ENCODE measurements at regions not wholly inside any gene's neighbourhood (a gene's known extent, or its start where the extent isn't known, plus 50 kb on each side); places are given as distances from the start of the nearest gene placed in this dataset.

DNA sequence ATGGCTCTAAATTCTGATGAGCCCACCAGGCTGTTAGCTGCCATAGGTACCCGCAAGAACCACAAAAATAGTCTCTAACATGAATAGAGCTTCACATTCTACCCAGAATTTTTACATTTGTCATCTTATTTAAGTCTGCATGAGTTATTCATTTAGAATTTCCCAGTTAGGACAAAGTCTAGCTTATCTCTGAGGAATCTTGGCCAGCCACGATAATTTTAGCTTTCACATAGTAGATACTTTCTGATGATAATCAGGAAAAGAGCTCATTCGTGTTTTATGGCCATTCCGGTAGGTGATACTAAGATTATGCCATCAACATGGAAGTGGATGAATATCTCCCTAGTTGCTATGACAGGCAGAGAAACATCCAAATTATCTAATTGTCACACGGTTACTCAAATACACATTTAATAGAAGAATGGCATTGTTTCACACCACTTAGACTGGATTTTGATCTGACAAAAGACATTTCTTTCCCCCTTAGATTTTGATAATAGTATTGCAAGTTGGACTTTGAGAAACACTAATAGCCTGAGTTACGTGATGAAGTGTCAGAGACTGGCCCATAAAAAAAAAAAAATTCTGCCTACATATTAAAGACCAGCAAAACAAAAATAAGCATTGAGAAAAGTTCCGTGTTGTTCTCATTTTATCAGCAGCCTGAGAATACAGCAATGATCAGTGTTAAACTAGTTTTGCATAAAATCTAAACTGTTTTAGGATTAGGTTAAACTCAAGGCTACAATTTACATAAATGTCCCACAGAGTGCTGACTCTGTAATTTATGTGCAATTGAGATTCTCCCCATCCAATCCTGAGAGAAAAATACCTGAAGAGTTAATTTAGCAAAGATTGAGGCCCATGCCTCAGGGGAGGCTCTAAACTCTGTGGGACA lies 397.5 kb upstream of the ARID1B start:
- H3K9me3 ChIP-seq (ENCODE audit: control insufficient read depth, low read depth, low read length): no peaks in the 10 kb centered on the region
- no peak overlapping the region for H3K27ac ChIP-seq (ENCODE audit: low read length)
- no peaks in the 10 kb centered on the region for H3K36me3 ChIP-seq (ENCODE audit: control insufficient read depth, low read depth, low read length)
- H3K9ac ChIP-seq (ENCODE audit: low read length): no peak overlapping the region
- no peaks in the 10 kb centered on the region for H3K4me1 ChIP-seq (ENCODE audit: control insufficient read depth, low read depth, low read length)
- no peak overlapping the region for H3K4me3 ChIP-seq (ENCODE audit: low read length)
- H3K27me3 ChIP-seq (ENCODE audit: control insufficient read depth, insufficient read depth, low read length): no peaks in the 10 kb centered on the region

DNA sequence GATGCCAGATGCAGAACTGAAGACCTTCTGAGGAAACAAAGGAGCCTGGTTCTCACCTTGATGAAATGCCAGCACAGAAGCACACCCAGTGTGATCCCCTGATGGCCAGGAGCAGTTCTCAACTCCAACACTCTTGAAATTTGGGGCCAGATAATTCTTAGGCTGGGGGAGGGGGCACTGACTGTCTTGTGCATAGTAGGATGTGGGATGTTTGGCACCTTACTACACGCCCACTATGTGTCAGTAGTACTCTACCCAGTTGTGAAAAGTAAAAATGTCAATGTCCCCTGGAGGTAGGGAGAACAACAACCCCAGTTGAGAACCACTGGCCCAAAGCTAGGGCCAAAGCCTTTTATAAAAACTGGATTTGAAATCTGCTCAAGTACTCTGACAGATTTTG lies 398.3 kb upstream of the ARID1B start:
- Histone ChIP-seq H3K27ac (ENCODE audit: low read length) (no peak overlapping the region), H3K36me3 (ENCODE audit: control insufficient read depth, low read depth, low read length) (no peaks in the 10 kb centered on the region)

DNA sequence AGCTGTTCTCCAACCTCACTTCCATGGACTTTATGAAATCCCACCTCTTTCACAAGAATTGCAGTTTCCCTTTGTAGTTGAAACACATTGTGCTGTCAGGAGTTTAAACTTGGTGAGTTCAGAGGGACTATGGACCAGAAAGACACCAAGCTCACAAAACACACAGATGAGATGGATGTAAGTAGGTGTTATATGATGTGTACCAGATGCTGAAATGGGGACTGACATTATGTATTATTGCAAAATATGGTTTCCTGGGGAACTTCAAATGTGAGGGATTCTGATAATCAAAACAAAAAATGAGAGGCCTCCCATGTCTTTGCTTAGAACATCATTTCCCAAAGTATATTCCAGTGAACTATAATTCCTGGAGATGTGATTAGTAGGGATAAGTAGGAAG lies 401.1 kb upstream of the ARID1B start:
- no peaks in the 10 kb centered on the region for H3K4me1 ChIP-seq (ENCODE audit: control insufficient read depth, low read depth, low read length)
- no peaks in the 10 kb centered on the region for H3K9me3 ChIP-seq (ENCODE audit: control insufficient read depth, low read depth, low read length)
- no peak overlapping the region for H3K4me3 ChIP-seq (ENCODE audit: low read length)
- H3K9ac ChIP-seq (ENCODE audit: low read length): no peak overlapping the region
- H3K27me3 ChIP-seq (ENCODE audit: control insufficient read depth, insufficient read depth, low read length): no peaks in the 10 kb centered on the region
- no peak overlapping the region for H3K27ac ChIP-seq (ENCODE audit: low read length)
- H3K36me3 ChIP-seq (ENCODE audit: control insufficient read depth, low read depth, low read length): no peaks in the 10 kb centered on the region

More for the DNA sequence above, 398.3 kb upstream of the ARID1B start:
- Histone ChIP-seq H3K4me1 (ENCODE audit: control insufficient read depth, low read depth, low read length) (no peaks in the 10 kb centered on the region), H3K9ac (ENCODE audit: low read length) (no peak overlapping the region), H3K9me3 (ENCODE audit: control insufficient read depth, low read depth, low read length) (no peaks in the 10 kb centered on the region), H3K4me3 (ENCODE audit: low read length) (no peak overlapping the region), H3K27me3 (ENCODE audit: control insufficient read depth, insufficient read depth, low read length) (no peaks in the 10 kb centered on the region)

DNA sequence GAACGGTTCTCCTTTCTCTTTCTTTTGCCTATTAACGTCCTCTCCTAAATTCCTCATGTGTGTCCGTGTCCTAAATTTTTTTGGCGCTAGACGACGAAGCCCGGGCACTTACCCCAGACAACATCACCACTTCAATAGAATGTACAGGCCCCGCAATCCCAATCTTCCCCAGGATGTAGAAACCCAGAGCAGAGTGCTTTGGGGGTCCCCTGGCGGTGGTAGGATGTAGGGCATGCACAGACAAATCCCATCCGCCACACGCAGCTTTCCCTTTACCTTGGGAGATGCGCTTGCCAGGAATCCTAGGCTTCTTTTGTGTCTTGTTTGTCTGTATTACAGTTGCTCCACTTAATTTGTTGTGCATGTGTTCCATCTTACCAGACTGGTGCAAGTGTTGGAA lies 417.3 kb upstream of the ARID1B start:
- Histone ChIP-seq H3K27me3 (ENCODE audit: control insufficient read depth, insufficient read depth, low read length) (no peaks in the 10 kb centered on the region), H3K9ac (ENCODE audit: low read length) (no peak overlapping the region), H3K36me3 (ENCODE audit: control insufficient read depth, low read depth, low read length) (no peaks in the 10 kb centered on the region), H3K4me1 (ENCODE audit: control insufficient read depth, low read depth, low read length) (no peaks in the 10 kb centered on the region), H3K9me3 (ENCODE audit: control insufficient read depth, low read depth, low read length) (no peaks in the 10 kb centered on the region), H3K27ac (ENCODE audit: low read length) (no peak overlapping the region), H3K4me3 (ENCODE audit: low read length) (no peak overlapping the region)

DNA sequence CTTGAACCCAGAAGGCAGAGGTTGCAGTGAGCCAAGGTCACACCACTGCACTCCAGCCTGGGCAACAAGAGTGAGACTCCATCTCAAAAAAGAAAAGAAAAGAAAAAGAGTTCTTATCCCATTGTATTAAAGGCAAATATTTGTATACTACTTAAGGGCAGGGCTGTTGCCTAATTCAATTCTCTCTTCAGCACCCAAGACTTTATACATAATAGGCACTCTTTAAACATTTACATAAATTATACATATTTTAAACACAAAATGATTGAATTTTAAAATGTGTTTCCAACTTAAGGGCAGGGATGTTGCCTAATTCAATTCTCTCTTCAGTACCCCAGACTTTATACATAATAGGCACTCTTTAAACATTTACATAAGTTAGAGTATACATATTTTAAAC lies 424.3 kb upstream of the ARID1B start:
- H3K9ac ChIP-seq (ENCODE audit: low read length): no peak overlapping the region
- H3K4me3 ChIP-seq (ENCODE audit: low read length): no peak overlapping the region
- H3K36me3 ChIP-seq (ENCODE audit: control insufficient read depth, low read depth, low read length): no peaks in the 10 kb centered on the region
- no peaks in the 10 kb centered on the region for H3K4me1 ChIP-seq (ENCODE audit: control insufficient read depth, low read depth, low read length)
- no peaks in the 10 kb centered on the region for H3K27me3 ChIP-seq (ENCODE audit: control insufficient read depth, insufficient read depth, low read length)
- H3K9me3 ChIP-seq (ENCODE audit: control insufficient read depth, low read depth, low read length): no peaks in the 10 kb centered on the region
- H3K27ac ChIP-seq (ENCODE audit: low read length): no peak overlapping the region

DNA sequence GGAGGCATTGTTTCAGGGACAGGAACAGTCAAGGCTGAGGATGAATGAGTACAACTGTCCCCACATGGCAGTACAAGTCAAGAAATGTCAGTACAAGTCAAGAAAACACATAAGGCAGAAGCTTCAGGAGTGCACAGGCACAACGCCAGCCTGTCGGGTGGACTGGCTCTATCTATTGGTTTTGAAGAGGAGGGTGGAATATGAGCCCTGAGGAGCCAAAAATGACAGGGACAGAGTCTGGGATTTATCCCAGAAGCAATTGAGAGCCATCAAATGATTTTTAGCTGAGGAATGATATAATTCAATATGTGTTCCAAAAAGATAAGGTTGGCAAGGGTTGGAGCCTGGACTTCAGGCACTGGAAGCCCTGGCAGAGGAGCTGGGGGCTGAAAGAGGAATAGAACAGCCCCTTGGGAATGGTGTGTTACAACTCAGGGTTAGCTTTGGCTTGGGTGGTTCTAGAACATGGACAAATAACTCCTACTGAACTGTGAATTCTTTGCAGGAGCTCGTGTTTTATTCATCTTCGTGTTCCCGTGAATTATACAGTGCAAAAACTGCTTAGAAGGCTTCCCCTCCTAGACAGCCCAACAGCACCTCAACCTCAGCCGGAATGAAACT lies 425.7 kb upstream of the ARID1B start:
- Histone ChIP-seq H3K27me3 (ENCODE audit: control insufficient read depth, insufficient read depth, low read length) (no peaks in the 10 kb centered on the region), H3K4me1 (ENCODE audit: control insufficient read depth, low read depth, low read length) (no peaks in the 10 kb centered on the region), H3K9ac (ENCODE audit: low read length) (no peak overlapping the region), H3K27ac (ENCODE audit: low read length) (no peak overlapping the region), H3K9me3 (ENCODE audit: control insufficient read depth, low read depth, low read length) (no peaks in the 10 kb centered on the region), H3K36me3 (ENCODE audit: control insufficient read depth, low read depth, low read length) (no peaks in the 10 kb centered on the region), H3K4me3 (ENCODE audit: low read length) (no peak overlapping the region)

DNA sequence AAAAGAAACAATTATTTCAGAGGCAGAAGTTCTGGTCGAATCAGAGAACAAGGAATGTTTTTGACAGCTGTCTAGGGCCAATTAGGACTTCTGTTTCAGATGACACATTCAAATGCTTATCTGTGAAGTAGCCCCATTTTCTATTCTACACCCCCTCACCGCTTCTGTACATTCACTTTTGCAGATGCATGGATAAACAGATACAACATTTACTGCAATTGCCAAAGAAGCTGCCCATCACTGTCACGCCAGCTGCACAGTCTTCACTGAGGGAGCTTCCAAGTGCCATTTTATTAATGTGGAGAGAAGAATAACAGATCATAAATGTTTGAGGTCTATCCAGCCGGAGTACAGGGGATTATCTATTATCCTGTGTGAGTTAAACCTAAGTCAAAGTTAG lies 426.8 kb upstream of the ARID1B start:
- Histone ChIP-seq H3K9me3 (ENCODE audit: control insufficient read depth, low read depth, low read length) (no peaks in the 10 kb centered on the region), H3K4me1 (ENCODE audit: control insufficient read depth, low read depth, low read length) (no peaks in the 10 kb centered on the region), H3K4me3 (ENCODE audit: low read length) (no peak overlapping the region), H3K9ac (ENCODE audit: low read length) (no peak overlapping the region), H3K27ac (ENCODE audit: low read length) (no peak overlapping the region), H3K36me3 (ENCODE audit: control insufficient read depth, low read depth, low read length) (no peaks in the 10 kb centered on the region), H3K27me3 (ENCODE audit: control insufficient read depth, insufficient read depth, low read length) (no peaks in the 10 kb centered on the region)

DNA sequence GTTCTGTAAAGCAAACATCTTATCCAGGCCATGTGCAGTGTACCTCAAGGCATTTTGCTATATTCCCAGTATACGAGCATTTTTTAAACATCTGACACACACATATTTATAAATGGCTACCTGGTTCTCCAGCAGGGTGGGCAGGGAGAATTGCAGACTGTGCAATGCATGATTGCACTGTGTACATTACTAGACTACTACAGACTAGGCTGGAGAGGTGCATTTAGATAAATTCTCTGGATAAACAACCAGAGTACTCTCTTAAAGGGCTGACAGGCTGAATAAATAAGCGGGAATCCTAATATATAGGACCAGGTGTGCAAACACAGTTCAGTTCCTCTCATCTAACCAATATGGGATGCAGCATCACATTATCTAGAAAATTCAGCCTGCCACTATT lies 428.3 kb upstream of the ARID1B start:
- no peak overlapping the region for H3K4me3 ChIP-seq (ENCODE audit: low read length)
- H3K9ac ChIP-seq (ENCODE audit: low read length): no peak overlapping the region
- no peaks in the 10 kb centered on the region for H3K4me1 ChIP-seq (ENCODE audit: control insufficient read depth, low read depth, low read length)
- no peaks in the 10 kb centered on the region for H3K27me3 ChIP-seq (ENCODE audit: control insufficient read depth, insufficient read depth, low read length)
- no peaks in the 10 kb centered on the region for H3K9me3 ChIP-seq (ENCODE audit: control insufficient read depth, low read depth, low read length)
- H3K36me3 ChIP-seq (ENCODE audit: control insufficient read depth, low read depth, low read length): no peaks in the 10 kb centered on the region
- H3K27ac ChIP-seq (ENCODE audit: low read length): no peak overlapping the region

DNA sequence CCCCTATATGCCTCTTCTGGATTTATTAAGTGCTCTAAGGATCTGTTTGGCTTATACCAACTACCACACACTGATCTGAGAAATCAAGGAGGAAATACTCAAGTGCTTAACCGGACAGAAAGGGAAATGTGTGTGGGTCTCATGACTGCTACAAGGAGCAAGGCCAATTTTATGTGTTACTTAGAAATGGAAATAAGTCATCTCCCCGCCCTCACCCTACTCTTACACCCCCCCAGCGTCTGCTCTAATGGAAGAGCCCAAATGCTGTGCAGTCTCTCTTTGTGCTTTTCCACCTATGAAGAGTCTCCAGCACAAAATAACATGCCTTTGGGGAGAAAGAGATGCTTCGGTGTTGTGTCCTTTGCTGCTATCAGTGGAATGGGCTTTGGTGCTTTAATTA lies 428.8 kb upstream of the ARID1B start:
- H3K36me3 ChIP-seq (ENCODE audit: control insufficient read depth, low read depth, low read length): no peaks in the 10 kb centered on the region
- no peak overlapping the region for H3K27ac ChIP-seq (ENCODE audit: low read length)
- H3K4me1 ChIP-seq (ENCODE audit: control insufficient read depth, low read depth, low read length): no peaks in the 10 kb centered on the region
- H3K9me3 ChIP-seq (ENCODE audit: control insufficient read depth, low read depth, low read length): no peaks in the 10 kb centered on the region
- no peaks in the 10 kb centered on the region for H3K27me3 ChIP-seq (ENCODE audit: control insufficient read depth, insufficient read depth, low read length)
- no peak overlapping the region for H3K9ac ChIP-seq (ENCODE audit: low read length)
- H3K4me3 ChIP-seq (ENCODE audit: low read length): no peak overlapping the region

DNA sequence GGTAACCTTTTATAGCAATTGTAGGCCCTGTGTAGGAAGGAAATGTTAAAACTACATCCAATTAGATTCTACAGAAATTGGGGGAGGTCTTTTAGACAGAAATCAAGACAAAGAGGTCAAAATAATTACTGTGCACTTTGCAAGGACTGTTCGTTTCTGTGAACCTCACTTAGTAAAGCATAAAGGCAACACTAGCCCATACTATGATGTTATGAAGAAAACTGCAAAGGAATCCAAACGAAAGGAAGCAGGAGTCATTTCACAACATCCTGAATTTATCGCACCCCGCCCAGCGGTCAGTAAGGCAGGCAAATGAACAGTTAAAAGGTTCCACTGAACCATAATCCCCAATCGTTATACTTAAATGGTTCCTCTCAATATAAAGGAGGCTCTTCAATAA lies 429.5 kb upstream of the ARID1B start:
- Histone ChIP-seq H3K27ac (ENCODE audit: low read length) (no peak overlapping the region), H3K27me3 (ENCODE audit: control insufficient read depth, insufficient read depth, low read length) (no peaks in the 10 kb centered on the region), H3K36me3 (ENCODE audit: control insufficient read depth, low read depth, low read length) (no peaks in the 10 kb centered on the region), H3K4me1 (ENCODE audit: control insufficient read depth, low read depth, low read length) (no peaks in the 10 kb centered on the region), H3K9ac (ENCODE audit: low read length) (no peak overlapping the region), H3K4me3 (ENCODE audit: low read length) (no peak overlapping the region), H3K9me3 (ENCODE audit: control insufficient read depth, low read depth, low read length) (no peaks in the 10 kb centered on the region)

DNA sequence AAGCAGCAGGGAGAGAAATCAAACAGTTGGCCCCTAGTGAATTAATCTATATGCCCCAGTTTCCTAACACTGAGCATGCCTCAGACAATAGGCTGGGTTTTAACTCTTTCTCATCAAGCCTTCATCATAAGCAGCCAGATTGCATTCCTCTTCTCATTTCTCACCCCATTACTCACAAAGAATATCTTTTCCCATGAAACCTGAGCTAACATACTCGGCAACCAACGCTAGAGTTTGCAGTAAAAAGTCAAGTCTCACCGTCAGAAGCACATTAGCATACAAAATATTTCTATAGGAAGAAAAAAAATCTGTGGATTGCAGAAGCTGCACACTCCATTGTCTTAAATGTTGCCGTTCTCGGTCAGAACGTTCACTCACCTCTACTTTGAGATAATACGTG lies 429.9 kb upstream of the ARID1B start:
- Histone ChIP-seq H3K9ac (ENCODE audit: low read length) (no peak overlapping the region), H3K9me3 (ENCODE audit: control insufficient read depth, low read depth, low read length) (no peaks in the 10 kb centered on the region), H3K27me3 (ENCODE audit: control insufficient read depth, insufficient read depth, low read length) (no peaks in the 10 kb centered on the region), H3K4me1 (ENCODE audit: control insufficient read depth, low read depth, low read length) (no peaks in the 10 kb centered on the region), H3K36me3 (ENCODE audit: control insufficient read depth, low read depth, low read length) (no peaks in the 10 kb centered on the region), H3K4me3 (ENCODE audit: low read length) (no peak overlapping the region), H3K27ac (ENCODE audit: low read length) (no peak overlapping the region)

DNA sequence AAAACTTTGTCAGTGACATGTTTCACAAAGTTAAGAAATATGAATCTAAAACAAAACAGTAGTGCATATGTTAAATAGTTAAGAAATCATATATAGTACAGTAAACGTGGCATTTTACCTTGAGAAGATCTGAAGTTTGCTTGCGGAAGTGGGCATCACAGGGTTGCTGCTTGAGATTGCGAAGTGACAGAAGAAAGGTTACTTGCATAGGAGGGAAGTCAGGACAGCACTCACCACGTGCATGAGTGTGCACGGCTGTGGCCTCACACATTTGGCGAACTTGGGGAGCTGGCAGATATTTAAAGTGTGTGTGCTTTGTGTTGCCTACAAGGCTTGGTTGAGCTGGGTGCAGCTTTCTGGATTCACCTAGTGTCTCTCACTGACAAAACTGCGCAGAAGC lies 431.5 kb upstream of the ARID1B start:
- Histone ChIP-seq H3K27ac (ENCODE audit: low read length) (no peak overlapping the region), H3K4me3 (ENCODE audit: low read length) (no peak overlapping the region), H3K4me1 (ENCODE audit: control insufficient read depth, low read depth, low read length) (no peaks in the 10 kb centered on the region), H3K27me3 (ENCODE audit: control insufficient read depth, insufficient read depth, low read length) (no peaks in the 10 kb centered on the region), H3K9ac (ENCODE audit: low read length) (no peak overlapping the region), H3K9me3 (ENCODE audit: control insufficient read depth, low read depth, low read length) (no peaks in the 10 kb centered on the region), H3K36me3 (ENCODE audit: control insufficient read depth, low read depth, low read length) (no peaks in the 10 kb centered on the region)

All from iPS-18a (cell line).